Activated CD8-positive, alpha-beta memory T cell treated with anti-CD3 and anti-CD28 coated beads, Interleukin-2, amount 50 U/mL, for 4 hours (primary cell): ENCODE measurements at regions not wholly inside any gene's neighbourhood (a gene's known extent, or its start where the extent isn't known, plus 50 kb on each side); places are given as distances from the start of the nearest gene placed in this dataset.
"Not testable (repeated sequence)": the region's sequence is repeated elsewhere in the genome, so short reads cannot be mapped to it uniquely, and the experiment has no call there.

Experiments
- DNase-seq: peaks from one replicate; pipeline ENCODE4 v3.0.0-alpha.2; 2020

DNA sequence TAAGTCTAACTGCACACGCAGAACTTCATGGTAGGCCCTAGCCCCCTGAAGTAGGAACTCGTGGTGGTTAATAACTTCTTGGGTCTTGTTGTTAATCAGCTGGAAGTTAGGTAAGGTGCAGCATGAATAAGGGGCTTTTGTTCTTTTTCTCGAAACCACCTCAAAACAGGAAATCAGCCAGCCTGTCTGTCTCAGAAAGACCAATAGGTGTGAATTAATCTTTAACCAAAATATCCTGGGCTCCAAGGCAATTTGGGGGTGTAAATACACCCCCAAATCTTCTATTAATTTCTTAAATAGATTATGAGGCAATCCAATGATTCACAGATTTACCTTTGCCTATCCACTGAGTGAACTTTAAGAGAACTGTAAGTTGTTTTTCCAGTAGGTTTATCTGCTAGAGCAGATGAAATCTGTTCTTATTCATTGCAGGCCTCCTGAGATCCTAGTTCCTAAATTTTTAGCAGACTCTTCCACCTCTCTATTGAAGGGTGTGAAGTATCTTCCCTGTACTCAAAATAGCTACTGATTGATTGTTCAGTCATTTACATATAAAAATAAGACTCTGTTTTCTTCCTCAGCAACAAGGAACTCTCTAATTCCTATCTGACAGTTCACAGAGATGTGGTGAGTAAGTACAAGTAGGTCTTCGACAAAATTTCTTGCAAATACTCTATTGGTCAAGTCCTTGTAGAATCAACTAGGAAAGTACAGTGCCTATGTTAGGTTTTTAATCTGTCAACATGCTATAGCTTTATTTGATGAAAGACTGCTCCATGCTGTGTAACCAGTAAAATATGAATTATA lies 427.1 kb upstream of the NOX3 start:
- DNase-seq = no peak

- DNase-seq = no peak
These were observed 426.3 kb upstream of the NOX3 start for GRCh38 chr6:155881826-155882526.

DNA sequence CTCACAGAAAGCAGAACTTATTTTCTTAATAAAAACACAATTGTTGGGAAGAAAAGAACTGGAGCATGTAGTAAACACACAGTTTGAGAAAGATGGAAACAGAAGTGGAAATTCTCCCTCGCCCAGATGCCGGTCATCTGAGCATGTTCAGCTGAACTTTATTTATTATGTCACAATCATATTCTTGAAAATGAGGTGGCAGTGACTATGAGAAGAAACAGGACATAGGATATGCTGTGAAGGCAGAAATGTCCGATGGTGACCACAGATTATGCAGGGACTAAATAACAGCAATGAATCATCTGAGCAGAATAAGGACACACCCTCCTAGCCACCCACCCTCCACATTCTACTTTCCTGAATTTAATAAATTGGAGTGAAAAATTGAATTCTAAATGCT lies 425.3 kb upstream of the NOX3 start:
- DNase-seq = no peak

- no peak for DNase-seq
These were observed 417.3 kb upstream of the NOX3 start for GRCh38 chr6:155872961-155873360.

DNA sequence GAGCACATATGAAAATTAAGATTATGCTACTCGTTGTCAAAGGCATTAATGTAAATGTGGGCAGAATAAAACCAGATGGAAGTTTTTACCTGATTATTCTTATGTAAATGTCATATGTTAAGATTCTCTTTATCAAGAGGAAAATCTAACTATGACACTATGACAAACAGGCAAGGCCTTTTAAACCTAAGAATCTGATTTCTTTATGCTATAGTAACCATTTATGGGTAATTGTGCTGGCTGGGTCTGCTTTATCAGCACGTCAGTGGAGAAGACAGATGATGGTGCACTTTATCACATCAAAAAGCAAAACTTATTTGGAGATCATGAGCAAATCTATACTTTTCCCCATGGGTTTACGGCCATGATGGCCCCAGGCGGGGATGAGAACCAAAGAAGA lies 412.0 kb upstream of the NOX3 start:
- DNase-seq = no peak

GRCh38 chr6:155866676-155867390 lies 411.2 kb upstream of the NOX3 start:
- DNase-seq = not testable (repeated sequence)

- DNase-seq = no peak
These were observed 406.2 kb upstream of the NOX3 start for GRCh38 chr6:155861821-155862220.

DNA sequence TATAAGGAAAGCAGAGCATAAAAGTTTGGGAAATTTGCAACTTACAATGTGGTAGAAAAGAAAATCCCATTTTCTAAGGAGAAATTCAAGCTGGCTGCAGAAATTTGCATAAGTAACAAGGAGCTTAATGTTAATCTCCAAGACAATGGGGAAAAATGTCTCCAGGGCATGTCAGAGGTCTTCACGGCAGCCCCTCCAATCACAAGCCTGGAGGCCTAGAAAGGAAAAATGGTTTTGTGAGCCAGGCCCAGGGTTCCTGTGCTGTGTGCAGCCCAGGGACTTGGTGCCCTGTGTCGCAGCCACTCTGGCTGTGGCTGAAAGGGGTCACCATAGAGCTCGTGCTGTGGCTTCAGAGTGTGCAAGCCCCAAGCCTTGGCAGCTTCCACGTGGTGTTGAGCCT lies 403.3 kb upstream of the NOX3 start:
- DNase-seq = not testable (repeated sequence)

- no peak for DNase-seq
These were observed 399.1 kb upstream of the NOX3 start for GRCh38 chr6:155854787-155855186.

- no peak for DNase-seq
These were observed 397.4 kb upstream of the NOX3 start for GRCh38 chr6:155853011-155853410.

GRCh38 chr6:155850408-155850841 lies 394.8 kb upstream of the NOX3 start:
- no peak for DNase-seq

DNA sequence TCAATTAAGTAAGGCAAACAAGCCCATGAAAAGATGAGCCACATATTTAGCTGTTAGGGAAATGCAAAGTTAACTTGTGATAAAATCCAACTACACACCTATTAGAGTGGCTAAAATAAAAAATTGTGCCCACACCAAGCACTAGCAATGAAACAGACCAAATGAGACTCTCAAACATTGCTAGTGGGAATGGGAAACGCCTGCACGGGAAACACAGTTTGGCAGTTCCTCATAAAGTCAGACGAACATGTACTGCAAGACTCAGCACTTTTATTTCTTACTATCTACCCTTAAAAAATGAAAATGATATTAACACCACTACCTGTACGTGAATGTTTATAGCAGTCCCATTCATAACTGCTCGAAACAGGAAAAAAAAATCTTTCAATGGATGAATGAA lies 392.1 kb upstream of the NOX3 start:
- DNase-seq = no peak

- no peak for DNase-seq
These were observed 381.8 kb upstream of the NOX3 start for GRCh38 chr6:155837474-155837873.

DNA sequence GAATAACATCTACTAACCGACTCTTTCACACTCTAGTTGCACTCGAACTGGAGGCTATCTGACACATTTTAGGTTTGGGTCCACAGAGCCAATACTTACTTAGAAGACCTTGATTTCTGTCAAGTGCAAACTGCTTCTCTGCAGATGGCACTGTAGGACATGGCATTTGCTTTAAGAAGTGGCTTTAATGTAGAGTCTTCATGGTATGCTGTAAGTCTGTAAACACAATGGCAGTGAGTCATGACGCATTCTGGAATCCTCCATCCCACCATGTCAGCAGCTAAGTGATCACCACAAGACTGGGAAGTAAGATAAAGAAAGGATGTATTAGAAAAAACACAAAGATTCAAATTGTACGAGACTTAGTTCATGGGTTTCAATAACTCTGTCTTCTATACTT lies 377.0 kb upstream of the NOX3 start:
- DNase-seq = no peak

GRCh38 chr6:155830531-155830930 lies 374.9 kb upstream of the NOX3 start:
- no peak for DNase-seq

- DNase-seq = no peak
These were observed 374.0 kb upstream of the NOX3 start for GRCh38 chr6:155829646-155830045.

DNA sequence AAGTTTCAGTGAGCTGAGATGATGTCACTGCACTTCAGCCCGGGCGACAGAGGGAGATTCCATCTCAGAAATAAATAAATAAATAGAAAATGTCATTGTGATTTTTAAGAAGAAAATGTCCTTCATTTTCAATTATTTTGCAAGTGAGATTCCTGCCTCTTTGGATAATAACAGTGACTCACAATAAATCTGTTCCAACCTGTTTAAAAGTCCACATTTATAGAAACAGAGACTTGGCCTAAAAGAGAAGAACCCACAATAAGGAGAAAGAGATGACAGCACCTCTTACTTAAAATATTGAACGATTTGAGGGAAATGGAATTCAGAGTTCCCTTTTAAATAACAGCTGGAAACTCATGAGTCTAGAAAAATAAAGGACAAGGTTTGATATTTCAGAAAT lies 373.4 kb upstream of the NOX3 start:
- no peak for DNase-seq

DNA sequence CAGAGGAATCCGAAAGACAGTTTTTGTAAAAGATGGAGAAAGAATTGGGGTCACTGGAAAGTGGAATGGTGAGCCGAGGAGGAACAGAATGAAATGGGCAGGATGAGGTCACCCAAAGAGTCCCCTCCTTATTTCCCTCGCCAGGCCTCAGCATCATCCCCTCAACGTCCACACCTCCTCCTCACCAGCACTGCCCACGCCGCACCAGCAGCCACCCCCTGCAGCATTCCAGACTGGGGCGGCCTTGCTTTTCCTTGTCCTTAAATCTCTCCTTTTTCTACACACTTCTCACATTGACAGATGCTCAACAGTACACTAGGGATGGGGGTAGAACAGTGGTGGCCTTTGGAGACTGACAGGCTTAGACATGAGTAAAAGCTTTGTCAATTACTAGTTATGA lies 363.1 kb upstream of the NOX3 start:
- DNase-seq = no peak

- DNase-seq = no peak
These were observed 357.9 kb upstream of the NOX3 start for GRCh38 chr6:155813548-155813947.

- DNase-seq = no peak
These were observed 351.6 kb upstream of the NOX3 start for GRCh38 chr6:155807243-155807642.

- no peak for DNase-seq
These were observed 345.4 kb upstream of the NOX3 start for GRCh38 chr6:155801046-155801445.

DNA sequence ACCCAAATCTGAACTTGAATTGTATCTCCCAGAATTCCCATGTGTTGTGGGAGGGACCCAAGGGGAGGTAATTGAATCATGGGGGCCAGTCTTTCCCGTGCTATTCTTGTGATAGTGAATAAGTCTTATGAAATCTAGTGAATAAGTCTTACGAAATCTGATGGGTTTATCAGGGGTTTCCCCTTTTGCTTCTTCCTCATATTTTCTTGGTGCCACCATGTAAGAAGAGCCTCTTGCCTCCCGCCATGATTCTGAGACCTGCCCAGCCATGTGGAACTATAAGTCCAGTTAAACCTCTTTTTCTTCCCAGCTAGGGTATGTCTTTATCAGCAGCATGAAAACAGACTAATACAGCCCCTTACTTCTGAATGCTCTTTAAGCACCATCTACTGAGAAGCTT lies 343.2 kb upstream of the NOX3 start:
- not testable (repeated sequence) for DNase-seq

GRCh38 chr6:155795173-155795796 lies 339.6 kb upstream of the NOX3 start:
- no peak for DNase-seq
